Keratinocyte (primary cell): ENCODE measurements at regions not wholly inside any gene's neighbourhood (a gene's known extent, or its start where the extent isn't known, plus 50 kb on each side); places are given as distances from the start of the nearest gene placed in this dataset.

Experiments used
- DNase-seq: peaks from one replicate; pipeline ENCODE4 v3.0.0-alpha.2; 2011; ENCODE audit warnings: low read depth, missing footprints, low spot score
- FAIRE-seq: peaks from 2 replicates; lab custom pipeline; 2011; peaks lifted over from hg19 to GRCh38; lab: Jason Lieb, UNC
- H2AFZ ChIP-seq: 2 replicates; pipeline ENCODE4 v1.6.0; 2012; ENCODE audit warnings: low read length, control low read depth, inconsistent platforms; ENCODE audit not compliant: control insufficient read depth
- H3K27ac ChIP-seq: 2 replicates; pipeline ENCODE4 v1.5.1; 2011; ENCODE audit warnings: low read length; ENCODE audit not compliant: control insufficient read depth, insufficient read depth
- H3K27me3 ChIP-seq: 3 replicates; pipeline ENCODE4 v1.6.0; 2011; ENCODE audit warnings: low read length; ENCODE audit not compliant: control insufficient read depth, insufficient read depth; ENCODE audit errors: extremely low read depth
- H3K36me3 ChIP-seq, 2 experiments: 2 replicates in 1 of 2; 3 replicates in 1 of 2; pipeline ENCODE4 v1.5.1; 2011; ENCODE audit warnings: low read length in 2 of 2, mild to moderate bottlenecking in 1 of 2; ENCODE audit not compliant: control insufficient read depth in 2 of 2, insufficient read depth in 2 of 2; ENCODE audit errors: extremely low read depth in 1 of 2
- H3K4me1 ChIP-seq: 3 replicates; pipeline ENCODE4 v1.5.1; 2011; ENCODE audit warnings: low read length; ENCODE audit not compliant: control insufficient read depth, insufficient read depth; ENCODE audit errors: extremely low read depth
- H3K4me2 ChIP-seq: 3 replicates; pipeline ENCODE4 v1.6.0; 2011; ENCODE audit warnings: low read depth, low read length; ENCODE audit not compliant: control insufficient read depth, insufficient read depth; ENCODE audit errors: extremely low read depth
- H3K4me3 ChIP-seq, 3 experiments: fragments of 200-600 bp in 1 of 3; sonication (generic) in 1 of 3; 2 replicates in 2 of 3; 3 replicates in 1 of 3; pipeline ENCODE4 v1.5.1; 2011 to 2016; ENCODE audit warnings: low read length in 3 of 3, mild to moderate bottlenecking in 3 of 3, control low read depth in 2 of 3, inconsistent platforms in 1 of 3, low read depth in 1 of 3, mixed read lengths in 1 of 3, mixed run types in 1 of 3, moderate library complexity in 1 of 3; ENCODE audit not compliant: control insufficient read depth in 2 of 3, insufficient read depth in 2 of 3; ENCODE audit errors: extremely low read depth in 1 of 3
- H3K79me2 ChIP-seq: 2 replicates; pipeline ENCODE4 v1.6.0; 2012; ENCODE audit warnings: low read length; ENCODE audit not compliant: control insufficient read depth, insufficient read depth
- H3K9ac ChIP-seq: 3 replicates; pipeline ENCODE4 v1.6.0; 2011; ENCODE audit warnings: low read length; ENCODE audit not compliant: control insufficient read depth, insufficient read depth; ENCODE audit errors: extremely low read depth
- H3K9me1 ChIP-seq: 3 replicates; pipeline ENCODE4 v1.6.0; 2011; ENCODE audit warnings: low read length; ENCODE audit not compliant: control insufficient read depth, insufficient read depth; ENCODE audit errors: extremely low read depth
- H3K9me3 ChIP-seq: 2 replicates; pipeline ENCODE4 v1.5.1; 2012; ENCODE audit warnings: low read depth, low read length; ENCODE audit not compliant: control insufficient read depth
- H4K20me1 ChIP-seq: 3 replicates; pipeline ENCODE4 v1.6.0; 2011; ENCODE audit warnings: low read length; ENCODE audit not compliant: control insufficient read depth, insufficient read depth; ENCODE audit errors: extremely low read depth
- CTCF ChIP-seq, 3 experiments: IDR thresholded peaks in 1 of 3; conservative IDR thresholded peaks in 1 of 3; optimal IDR thresholded peaks in 1 of 3; 2 replicates in 2 of 3; 3 replicates in 1 of 3; pipeline versions ENCODE3 to v1.5.1; 2011; ENCODE audit warnings: low read length in 3 of 3, mild to moderate bottlenecking in 3 of 3, moderate library complexity in 2 of 3, control low read depth in 1 of 3, inconsistent platforms in 1 of 3; ENCODE audit not compliant: insufficient read depth in 2 of 3; ENCODE audit errors: extremely low read depth in 1 of 3
- EZH2 ChIP-seq: IDR thresholded peaks from one replicate; pipeline ENCODE4 v1.6.1; 2012; ENCODE audit warnings: inconsistent platforms, mild to moderate bottlenecking, low read length, moderate library complexity
- dilution Hi-C: fragments of 300-500 bp; cut with MboI; formaldehyde crosslinking; loops from one replicate; pipeline ENCODE4 v1.7.0; 2020; ENCODE audit warnings: low sequenced_read_pairs; ENCODE audit not compliant: extremely low pct_ligation_motif_present

GRCh38 chr11:29075726-29076125 is 941.1 kb downstream of the KCNA4 start:
- Histone ChIP-seq H2AFZ (no peak overlapping the region), H3K4me1 (no peaks in the 10 kb centered on the region), H3K9me3 (no peaks in the 10 kb centered on the region), H3K79me2 (no peaks in the 10 kb centered on the region), H3K9ac (no peak overlapping the region), H3K4me3 (no peak overlapping the region), H3K9me1 (no peaks in the 10 kb centered on the region), H3K27ac (no peak overlapping the region), H3K4me2 (no peak overlapping the region), H3K27me3 (no peaks in the 10 kb centered on the region), H4K20me1 (no peaks in the 10 kb centered on the region), H3K36me3 (no peaks in the 10 kb centered on the region)
- no peak for TF ChIP-seq CTCF (optimal IDR thresholded peaks at IDR 0.05 in 1 of 3, IDR thresholded peaks at IDR 0.05 in 1 of 3, conservative IDR thresholded peaks at IDR 0.05 in 1 of 3; ENCODE audit: extremely low read depth in 1 of 3, insufficient read depth in 2 of 3, low read length in 3 of 3)
- no peak for TF ChIP-seq EZH2
- FAIRE-seq (no peak), DNase-seq (no peak)
- dilution Hi-C loops = no loop called here

- H3K4me2 ChIP-seq = no peak overlapping the region
- DNase-seq (no peak), FAIRE-seq (no peak)
- H2AFZ ChIP-seq = no peak overlapping the region
- no peaks in the 10 kb centered on the region for H3K79me2 ChIP-seq
- no peaks in the 10 kb centered on the region for H3K36me3 ChIP-seq
- H3K4me1 ChIP-seq = no peaks in the 10 kb centered on the region
- TF ChIP-seq EZH2 (no peak), CTCF (optimal IDR thresholded peaks at IDR 0.05 in 1 of 3, IDR thresholded peaks at IDR 0.05 in 1 of 3, conservative IDR thresholded peaks at IDR 0.05 in 1 of 3; ENCODE audit: extremely low read depth in 1 of 3, insufficient read depth in 2 of 3, low read length in 3 of 3) (no peak)
- H4K20me1 ChIP-seq = no peaks in the 10 kb centered on the region
- no peak overlapping the region for H3K9ac ChIP-seq
- no peaks in the 10 kb centered on the region for H3K9me3 ChIP-seq
- H3K27me3 ChIP-seq = no peaks in the 10 kb centered on the region
- no peaks in the 10 kb centered on the region for H3K9me1 ChIP-seq
- no peak overlapping the region for H3K27ac ChIP-seq
- dilution Hi-C loops = no loop called here
- no peak overlapping the region for H3K4me3 ChIP-seq
Observed at GRCh38 chr11:29063630-29064361, 953.0 kb downstream of the KCNA4 start.
